HG02981 (cell line): ENCODE measurements at regions not wholly inside any gene's neighbourhood (a gene's known extent, or its start where the extent isn't known, plus 50 kb on each side); places are given as distances from the start of the nearest gene placed in this dataset.

ENCODE experiments used
- ATAC-seq: cut with Tn5 transposase; IDR thresholded peaks from one replicate; pipeline ENCODE4 v1.9.1; 2021; ENCODE audit warnings: mild to moderate bottlenecking, moderate library complexity; ENCODE audit not compliant: unreplicated experiment

GRCh38 chr11:129268371-129268770, 76.2 kb upstream of the ARHGAP32 start:
- ATAC-seq, result no peak

DNA sequence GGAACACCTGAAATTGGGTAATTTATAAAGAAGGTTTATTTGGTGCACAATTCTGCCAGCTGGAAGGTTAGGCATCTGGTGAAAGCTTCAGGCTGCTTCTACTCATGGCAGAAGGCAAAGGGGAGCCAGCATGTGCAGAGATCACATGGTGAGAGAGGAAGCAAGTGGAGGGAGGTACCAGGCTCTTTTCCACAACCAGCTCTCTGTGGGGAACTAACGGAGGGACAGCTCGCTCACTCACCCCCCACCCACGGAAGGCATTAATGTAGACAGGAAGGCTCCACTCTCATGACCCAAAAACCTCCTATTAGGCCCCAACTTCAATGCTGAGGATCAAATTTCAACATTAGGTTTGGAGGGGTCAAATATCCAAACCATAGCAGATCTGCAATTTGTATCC, 75.6 kb upstream of the ARHGAP32 start:
- ATAC-seq, result no peak

- ATAC-seq, result no peak
Observed at GRCh38 chr11:129266536-129266935, 74.4 kb upstream of the ARHGAP32 start.

- ATAC-seq, result no peak
Observed at GRCh38 chr11:129265125-129265788, 73.1 kb upstream of the ARHGAP32 start.

GRCh38 chr11:129264114-129264513, 72.0 kb upstream of the ARHGAP32 start:
- ATAC-seq, result no peak

GRCh38 chr11:129260750-129261149, 68.6 kb upstream of the ARHGAP32 start:
- no peak for ATAC-seq

DNA sequence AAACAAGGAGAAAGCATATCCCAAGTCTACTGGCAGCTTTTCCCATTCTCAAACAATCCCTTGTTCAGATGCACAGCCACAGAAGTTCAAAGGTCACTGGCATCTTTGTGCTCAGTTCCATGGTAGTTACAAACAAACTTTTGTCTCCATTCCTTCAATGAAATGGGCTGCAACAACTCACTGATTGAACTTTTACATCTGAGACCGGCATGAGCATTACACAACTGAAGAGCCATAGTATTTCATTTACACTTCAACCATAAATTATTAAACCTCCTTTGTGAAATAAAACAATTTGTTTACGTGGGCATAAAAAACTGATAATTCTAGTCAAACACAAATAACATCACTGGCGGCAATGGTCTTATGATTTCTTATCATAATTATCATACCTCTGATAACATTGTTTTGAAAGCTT, 67.8 kb upstream of the ARHGAP32 start:
- ATAC-seq, result no peak

- ATAC-seq, result no peak
Observed at GRCh38 chr11:129258205-129258604, 66.1 kb upstream of the ARHGAP32 start.

GRCh38 chr11:129257512-129257911, 65.4 kb upstream of the ARHGAP32 start:
- ATAC-seq, result no peak

GRCh38 chr11:129252621-129253020, 60.5 kb upstream of the ARHGAP32 start:
- no peak for ATAC-seq

GRCh38 chr11:129251067-129251466, 58.9 kb upstream of the ARHGAP32 start:
- ATAC-seq, result no peak

GRCh38 chr11:129249923-129250322, 57.8 kb upstream of the ARHGAP32 start:
- no peak for ATAC-seq

DNA sequence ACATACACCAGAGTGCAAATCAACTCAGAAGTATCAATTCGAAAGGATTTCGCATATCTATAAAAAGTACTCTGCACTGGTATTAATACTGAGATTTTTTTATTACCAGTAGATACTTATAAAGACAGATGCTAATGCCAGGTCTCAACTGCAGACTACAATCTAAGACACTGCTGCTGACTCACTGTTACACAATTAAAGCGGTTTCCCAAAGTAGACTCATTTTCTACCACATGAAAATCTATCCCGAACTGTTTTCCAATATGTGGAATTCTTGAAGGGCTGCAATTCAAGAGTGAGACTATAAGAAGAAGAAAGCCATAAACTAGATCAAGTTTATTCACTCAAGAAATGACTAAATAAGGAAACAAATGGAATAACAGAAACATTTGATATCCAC, 57.2 kb upstream of the ARHGAP32 start:
- ATAC-seq, result no peak

DNA sequence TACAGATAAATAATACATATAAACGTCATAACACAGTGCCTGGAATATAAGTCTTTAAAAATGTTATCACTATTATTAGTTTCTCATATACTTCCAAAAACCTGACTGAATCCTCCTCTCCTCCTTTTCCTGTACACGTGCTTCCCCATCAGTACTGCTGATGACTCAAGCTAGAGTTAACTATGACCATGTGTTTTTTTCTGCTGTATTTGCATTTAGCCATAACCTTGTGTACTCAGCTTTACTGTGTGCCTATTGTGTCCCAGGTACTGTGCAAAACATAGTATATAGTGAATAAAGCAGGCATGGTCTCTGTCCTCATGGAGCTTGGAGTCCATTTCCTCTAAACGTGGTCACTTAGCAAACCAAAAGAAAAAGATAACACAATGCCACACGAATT, 56.5 kb upstream of the ARHGAP32 start:
- no peak for ATAC-seq

- ATAC-seq, result no peak
Observed at GRCh38 chr11:129247135-129247534, 55.0 kb upstream of the ARHGAP32 start.

GRCh38 chr11:129242855-129243254, 50.7 kb upstream of the ARHGAP32 start:
- ATAC-seq, result no peak
